BLaER1 treated with 17β-estradiol and CSF1 and Interleukin-3, amounts not matched to agents 10 nM and 100 nM (cell line): ENCODE measurements at regions not wholly inside any gene's neighbourhood (a gene's known extent, or its start where the extent isn't known, plus 50 kb on each side); places are given as distances from the start of the nearest gene placed in this dataset.

Experiments used
- H3K27ac ChIP-seq, 11 experiments: shearing (Covaris generic); formaldehyde crosslinking; 2 replicates each; pipeline ENCODE4 v1.8.1; 2022
- H3K27me3 ChIP-seq, 11 experiments: shearing (Covaris generic); formaldehyde crosslinking; 2 replicates each; pipeline ENCODE4 v1.8.1; 2022
- H3K36me3 ChIP-seq, 11 experiments: shearing (Covaris generic); formaldehyde crosslinking; 2 replicates each; pipeline ENCODE4 v1.8.1; 2022
- H3K4me1 ChIP-seq, 10 experiments: shearing (Covaris generic); formaldehyde crosslinking; 2 replicates each; pipeline ENCODE4 v1.8.1; 2022
- H3K4me2 ChIP-seq, 11 experiments: shearing (Covaris generic); formaldehyde crosslinking; 2 replicates each; pipeline ENCODE4 v1.8.1; 2022
- H3K4me3 ChIP-seq, 10 experiments: shearing (Covaris generic); formaldehyde crosslinking; 2 replicates each; pipeline ENCODE4 v1.8.1; 2022
- H3K9ac ChIP-seq, 11 experiments: shearing (Covaris generic); formaldehyde crosslinking; 2 replicates each; pipeline ENCODE4 v1.8.1; 2022
- H3K9me3 ChIP-seq, 11 experiments: shearing (Covaris generic); formaldehyde crosslinking; replicated peaks in 1 of 11; 2 replicates each; pipeline ENCODE4 v1.8.1; 2022
- H4K20me1 ChIP-seq, 11 experiments: shearing (Covaris generic); formaldehyde crosslinking; 2 replicates each; pipeline ENCODE4 v1.8.1; 2022
- Cebpa-rat ChIP-seq, 11 experiments: shearing (Covaris generic); IDR thresholded peaks; 2 replicates each; pipeline ENCODE4 v1.8.1; 2022

DNA sequence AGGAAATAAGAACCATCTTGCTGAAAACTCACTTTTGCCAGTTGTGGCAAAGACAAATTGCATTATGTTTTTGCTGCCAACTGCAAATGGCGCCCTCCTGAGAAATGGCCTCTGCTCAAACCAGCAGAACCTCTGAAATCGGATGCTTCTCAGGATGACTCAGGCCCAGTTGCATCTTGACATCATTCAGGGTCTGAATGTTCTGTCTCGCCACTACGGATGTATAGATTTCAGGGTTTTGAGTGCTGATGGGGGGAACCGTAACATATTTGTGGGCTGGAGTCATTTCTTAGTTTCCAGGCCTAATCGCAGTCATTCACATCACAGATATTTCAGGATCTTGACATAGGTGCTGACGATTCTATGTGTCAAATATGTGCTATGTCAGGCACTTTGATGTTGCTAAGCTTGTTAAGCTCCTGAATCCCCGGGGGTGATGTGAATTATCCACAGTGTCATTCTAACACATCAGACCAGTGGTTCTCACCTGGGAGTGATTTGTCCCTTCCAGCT is 207.1 kb downstream of the NFATC2 start:
- TF ChIP-seq Cebpa-rat (IDR thresholded peaks at IDR 0.05): no peak
- Histone ChIP-seq H4K20me1 (no peaks in the 10 kb centered on the region), H3K9me3 (no peaks in the 10 kb centered on the region), H3K4me3 (no peak overlapping the region), H3K27ac (no peak overlapping the region), H3K36me3 (no peaks in the 10 kb centered on the region), H3K27me3 (no peaks in the 10 kb centered on the region), H3K9ac (no peak overlapping the region), H3K4me1 (peaks cover 0 to 19% (median 10%) of the 10 kb centered on the region in 10 experiments; a peak in 12 of 20 replicates), H3K4me2 (no peak overlapping the region)

- Histone ChIP-seq H3K36me3 (no peaks in the 10 kb centered on the region), H3K4me3 (no peak overlapping the region), H4K20me1 (no peaks in the 10 kb centered on the region), H3K4me2 (no peak overlapping the region), H3K4me1 (peaks cover 0 to 16% (median 9%) of the 10 kb centered on the region in 10 experiments; a peak in 11 of 20 replicates), H3K27me3 (no peaks in the 10 kb centered on the region), H3K9ac (no peak overlapping the region), H3K27ac (no peak overlapping the region), H3K9me3 (no peaks in the 10 kb centered on the region)
- no peak for TF ChIP-seq Cebpa-rat (IDR thresholded peaks at IDR 0.05)
These were observed 207.9 kb downstream of the NFATC2 start for GRCh38 chr20:51334609-51335008.

GRCh38 chr20:51333971-51334370 is 208.5 kb downstream of the NFATC2 start:
- H3K4me2 ChIP-seq: no peak overlapping the region
- no peak for TF ChIP-seq Cebpa-rat (IDR thresholded peaks at IDR 0.05)
- no peaks in the 10 kb centered on the region for H4K20me1 ChIP-seq
- no peaks in the 10 kb centered on the region for H3K36me3 ChIP-seq
- no peaks in the 10 kb centered on the region for H3K27me3 ChIP-seq
- H3K4me1 ChIP-seq: peaks cover 0 to 10% (median 6%) of the 10 kb centered on the region in 10 experiments; a peak in 9 of 20 replicates
- no peaks in the 10 kb centered on the region for H3K9me3 ChIP-seq
- H3K9ac ChIP-seq: no peak overlapping the region
- H3K27ac ChIP-seq: no peak overlapping the region
- no peak overlapping the region for H3K4me3 ChIP-seq

GRCh38 chr20:51333446-51333845 is 209.1 kb downstream of the NFATC2 start:
- no peak overlapping the region for H3K4me2 ChIP-seq
- no peaks in the 10 kb centered on the region for H3K36me3 ChIP-seq
- H3K9ac ChIP-seq: no peak overlapping the region
- H3K9me3 ChIP-seq: no peaks in the 10 kb centered on the region
- H3K27ac ChIP-seq: no peak overlapping the region
- no peak overlapping the region for H3K4me3 ChIP-seq
- H4K20me1 ChIP-seq: no peaks in the 10 kb centered on the region
- TF ChIP-seq Cebpa-rat (IDR thresholded peaks at IDR 0.05): no peak
- peaks cover 0 to 10% (median 2%) of the 10 kb centered on the region in 10 experiments; a peak in 6 of 20 replicates for H3K4me1 ChIP-seq
- no peaks in the 10 kb centered on the region for H3K27me3 ChIP-seq

GRCh38 chr20:51331481-51331880 is 211.0 kb downstream of the NFATC2 start:
- H3K4me2 ChIP-seq: no peak overlapping the region
- no peak for TF ChIP-seq Cebpa-rat (IDR thresholded peaks at IDR 0.05)
- H4K20me1 ChIP-seq: no peaks in the 10 kb centered on the region
- no peaks in the 10 kb centered on the region for H3K36me3 ChIP-seq
- no peak overlapping the region for H3K27ac ChIP-seq
- no peaks in the 10 kb centered on the region for H3K4me1 ChIP-seq
- H3K4me3 ChIP-seq: no peak overlapping the region
- no peaks in the 10 kb centered on the region for H3K9me3 ChIP-seq
- no peaks in the 10 kb centered on the region for H3K27me3 ChIP-seq
- H3K9ac ChIP-seq: no peak overlapping the region

DNA sequence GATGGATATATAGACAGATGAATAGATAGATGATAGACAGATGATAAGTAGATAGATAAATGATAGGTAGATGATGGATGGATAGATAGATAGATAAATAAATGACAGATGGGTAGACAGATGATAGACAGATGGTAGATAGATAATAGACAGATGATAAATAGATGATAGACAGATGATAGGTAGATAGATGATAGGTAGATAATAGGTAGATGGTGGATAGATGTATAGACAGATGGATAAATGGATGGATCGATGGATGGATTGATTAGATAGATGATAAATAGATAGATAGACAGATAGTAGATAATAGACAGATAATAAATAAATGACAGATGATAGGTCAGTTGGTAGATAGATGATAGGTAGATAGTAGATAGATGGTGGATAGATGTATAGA is 212.7 kb downstream of the NFATC2 start:
- Histone ChIP-seq H3K27me3 (no peaks in the 10 kb centered on the region), H4K20me1 (no peaks in the 10 kb centered on the region), H3K4me1 (no peaks in the 10 kb centered on the region), H3K27ac (no peak overlapping the region), H3K4me3 (no peak overlapping the region), H3K4me2 (no peak overlapping the region), H3K36me3 (no peaks in the 10 kb centered on the region), H3K9ac (no peak overlapping the region), H3K9me3 (no peaks in the 10 kb centered on the region)
- TF ChIP-seq Cebpa-rat (IDR thresholded peaks at IDR 0.05): no peak

GRCh38 chr20:51327251-51327841 is 215.2 kb downstream of the NFATC2 start:
- no peak overlapping the region for H3K27ac ChIP-seq
- no peak overlapping the region for H3K4me2 ChIP-seq
- H3K27me3 ChIP-seq: no peaks in the 10 kb centered on the region
- H3K36me3 ChIP-seq: no peaks in the 10 kb centered on the region
- no peaks in the 10 kb centered on the region for H4K20me1 ChIP-seq
- H3K4me1 ChIP-seq: peaks cover 0 to under 1% (median 0%) of the 10 kb centered on the region in 10 experiments; a peak in 1 of 20 replicates
- no peak overlapping the region for H3K4me3 ChIP-seq
- H3K9ac ChIP-seq: no peak overlapping the region
- H3K9me3 ChIP-seq: no peaks in the 10 kb centered on the region
- no peak for TF ChIP-seq Cebpa-rat (IDR thresholded peaks at IDR 0.05)

GRCh38 chr20:51326201-51326819 is 216.2 kb downstream of the NFATC2 start:
- Histone ChIP-seq H3K9ac (no peak overlapping the region), H4K20me1 (no peaks in the 10 kb centered on the region), H3K4me3 (no peak overlapping the region), H3K4me1 (peaks cover 0 to 7% (median 0%) of the 10 kb centered on the region in 10 experiments; a peak in 1 of 20 replicates), H3K36me3 (no peaks in the 10 kb centered on the region), H3K9me3 (no peaks in the 10 kb centered on the region), H3K4me2 (no peak overlapping the region), H3K27ac (no peak overlapping the region), H3K27me3 (no peaks in the 10 kb centered on the region)
- no peak for TF ChIP-seq Cebpa-rat (IDR thresholded peaks at IDR 0.05)

DNA sequence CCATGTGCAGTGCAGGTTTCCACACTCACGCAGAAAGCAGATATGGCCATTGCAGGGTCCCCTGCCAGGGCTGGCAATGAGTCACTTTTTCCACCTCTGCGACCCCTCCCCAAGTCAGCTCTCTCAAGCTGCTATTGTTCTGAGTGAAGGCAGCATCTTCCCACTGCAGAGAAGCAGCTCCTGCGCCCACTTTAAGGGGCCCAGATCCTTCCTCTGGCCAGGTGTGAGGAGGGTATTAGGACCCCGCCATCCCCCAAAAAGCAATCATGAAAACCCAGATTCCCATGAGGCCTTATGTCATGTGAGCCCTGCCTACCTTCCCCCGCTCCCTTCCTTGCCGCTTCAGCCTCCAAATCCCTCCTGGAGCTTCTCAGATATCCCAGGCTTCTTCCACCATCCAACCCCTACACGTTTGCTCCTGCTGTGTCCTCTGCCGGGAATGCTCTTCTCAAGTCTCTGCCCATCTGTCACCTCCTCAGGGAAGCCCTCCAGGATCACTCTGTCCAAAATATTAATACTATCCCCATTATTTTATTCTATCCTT is 220.3 kb downstream of the NFATC2 start:
- no peak for TF ChIP-seq Cebpa-rat (IDR thresholded peaks at IDR 0.05)
- no peaks in the 10 kb centered on the region for H3K27me3 ChIP-seq
- H4K20me1 ChIP-seq: no peaks in the 10 kb centered on the region
- H3K9ac ChIP-seq: no peak overlapping the region
- H3K36me3 ChIP-seq: no peaks in the 10 kb centered on the region
- peaks cover 0 to 12% (median 0%) of the 10 kb centered on the region in 11 experiments; a peak in 5 of 22 replicates for H3K9me3 ChIP-seq
- H3K4me1 ChIP-seq: peaks cover 0 to 7% (median 0%) of the 10 kb centered on the region in 10 experiments; a peak in 1 of 20 replicates
- no peak overlapping the region for H3K4me3 ChIP-seq
- H3K4me2 ChIP-seq: no peak overlapping the region
- H3K27ac ChIP-seq: no peak overlapping the region
